ENCODE measurements at regions not wholly inside any gene's neighbourhood (a gene's known extent, or its start where the extent isn't known, plus 50 kb on each side); places are given as distances from the start of the nearest gene placed in this dataset.

DNA sequence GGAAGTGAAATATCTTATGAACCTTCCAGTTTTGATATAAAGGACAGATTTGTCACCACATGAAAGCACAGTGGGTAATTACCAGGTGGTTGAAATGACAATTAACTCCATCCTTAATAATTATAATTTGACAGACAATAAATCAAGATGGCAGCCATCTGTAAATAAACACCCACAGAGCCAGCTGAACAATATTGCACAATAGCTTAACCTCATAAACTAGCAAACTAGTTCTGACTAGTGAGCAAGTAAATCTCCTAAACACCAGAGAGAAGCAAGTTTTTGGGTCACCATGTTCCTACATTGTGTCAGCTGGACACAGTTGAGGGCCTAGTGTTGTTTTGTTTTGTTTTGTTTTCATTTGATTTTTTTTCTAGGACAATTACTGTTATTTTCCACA lies 577.4 kb downstream of the ACTL7B start:
- CTCF ChIA-PET, result no interaction called here

DNA sequence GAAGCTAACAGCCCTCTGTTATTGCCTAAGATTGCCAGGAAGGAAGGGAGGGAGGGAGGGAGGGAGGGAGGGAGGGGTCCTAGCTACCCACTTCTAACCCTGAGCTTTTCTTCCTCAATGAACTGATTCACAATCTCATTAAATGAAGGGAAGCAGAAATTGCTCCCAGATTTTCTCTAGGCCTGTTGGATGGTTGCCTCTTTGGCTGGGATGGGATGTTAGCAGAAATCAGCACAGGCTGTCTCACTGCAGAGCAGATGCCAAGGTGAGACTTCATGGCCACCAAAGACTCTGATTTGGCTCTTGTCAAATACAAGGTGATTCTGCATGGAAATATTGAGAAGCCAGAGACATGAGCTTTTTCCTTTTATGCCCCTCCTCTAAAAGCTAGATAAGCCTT lies 578.6 kb downstream of the ACTL7B start:
- Mint-ChIP-seq H3K4me3 (no peak overlapping the region), H3K36me3 (ENCODE audit: low read depth) (no peaks in the 10 kb centered on the region), H3K4me1 (peaks cover 3% of the 10 kb centered on the region), H3K27ac (no peak overlapping the region), H3K9me3 (no peaks in the 10 kb centered on the region), H3K27me3 (no peaks in the 10 kb centered on the region)
- intact Hi-C loops (cut with micrococcal nuclease), result no loop called here
- TF ChIP-seq, protein P1, sequence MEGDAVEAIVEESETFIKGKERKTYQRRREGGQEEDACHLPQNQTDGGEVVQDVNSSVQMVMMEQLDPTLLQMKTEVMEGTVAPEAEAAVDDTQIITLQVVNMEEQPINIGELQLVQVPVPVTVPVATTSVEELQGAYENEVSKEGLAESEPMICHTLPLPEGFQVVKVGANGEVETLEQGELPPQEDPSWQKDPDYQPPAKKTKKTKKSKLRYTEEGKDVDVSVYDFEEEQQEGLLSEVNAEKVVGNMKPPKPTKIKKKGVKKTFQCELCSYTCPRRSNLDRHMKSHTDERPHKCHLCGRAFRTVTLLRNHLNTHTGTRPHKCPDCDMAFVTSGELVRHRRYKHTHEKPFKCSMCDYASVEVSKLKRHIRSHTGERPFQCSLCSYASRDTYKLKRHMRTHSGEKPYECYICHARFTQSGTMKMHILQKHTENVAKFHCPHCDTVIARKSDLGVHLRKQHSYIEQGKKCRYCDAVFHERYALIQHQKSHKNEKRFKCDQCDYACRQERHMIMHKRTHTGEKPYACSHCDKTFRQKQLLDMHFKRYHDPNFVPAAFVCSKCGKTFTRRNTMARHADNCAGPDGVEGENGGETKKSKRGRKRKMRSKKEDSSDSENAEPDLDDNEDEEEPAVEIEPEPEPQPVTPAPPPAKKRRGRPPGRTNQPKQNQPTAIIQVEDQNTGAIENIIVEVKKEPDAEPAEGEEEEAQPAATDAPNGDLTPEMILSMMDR (IDR thresholded peaks at IDR 0.05), result no peak
- DNase-seq, result no peak
- ChIA-PET CTCF (no interaction called here), POLR2A (no interaction called here)
- no peak for ATAC-seq (ENCODE audit: low read depth)

More for the DNA sequence above, 577.4 kb downstream of the ACTL7B start:
- intact Hi-C loops (cut with micrococcal nuclease), result no loop called here
- Mint-ChIP-seq H3K27me3 (no peaks in the 10 kb centered on the region), H3K9me3 (no peaks in the 10 kb centered on the region), H3K4me3 (no peak overlapping the region), H3K36me3 (ENCODE audit: low read depth) (no peaks in the 10 kb centered on the region), H3K4me1 (no peaks in the 10 kb centered on the region), H3K27ac (no peak overlapping the region)
- ATAC-seq (ENCODE audit: low read depth) (no peak), DNase-seq (no peak)
- POLR2A ChIA-PET, result no interaction called here
- TF ChIP-seq, protein P1 (IDR thresholded peaks at IDR 0.05), result no peak

DNA sequence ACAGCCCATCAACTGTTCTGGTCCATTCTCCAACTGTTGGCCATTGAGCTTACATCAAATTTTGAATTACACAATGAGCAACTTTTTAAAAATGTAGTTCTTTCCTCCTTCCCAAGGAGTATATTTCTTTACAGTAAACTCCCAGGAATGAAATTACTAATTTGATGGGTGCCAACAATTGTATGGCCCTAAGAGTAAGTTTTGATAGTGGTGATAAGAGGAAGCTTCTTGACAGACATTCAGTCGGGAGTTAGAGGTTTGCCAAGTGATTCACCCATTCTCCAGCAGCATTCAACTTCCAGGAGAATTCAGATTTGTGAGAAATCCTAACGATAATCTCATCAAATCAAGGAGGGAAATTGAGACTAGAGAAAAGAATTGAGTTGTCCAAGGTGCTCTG lies 579.9 kb downstream of the ACTL7B start:
- no peak for ATAC-seq (ENCODE audit: low read depth)
- POLR2A ChIA-PET, result no interaction called here
- intact Hi-C loops (cut with micrococcal nuclease), result no loop called here
- CTCF ChIA-PET, result no interaction called here
- no peak overlapping the region for H3K4me3 Mint-ChIP-seq
- H3K27me3 Mint-ChIP-seq, result no peaks in the 10 kb centered on the region
- no peaks in the 10 kb centered on the region for H3K36me3 Mint-ChIP-seq (ENCODE audit: low read depth)
- no peaks in the 10 kb centered on the region for H3K9me3 Mint-ChIP-seq
- peaks cover 4% of the 10 kb centered on the region for H3K4me1 Mint-ChIP-seq
- no peak for DNase-seq
- TF ChIP-seq, protein P1 (IDR thresholded peaks at IDR 0.05), result no peak
- H3K27ac Mint-ChIP-seq, result no peak overlapping the region

DNA sequence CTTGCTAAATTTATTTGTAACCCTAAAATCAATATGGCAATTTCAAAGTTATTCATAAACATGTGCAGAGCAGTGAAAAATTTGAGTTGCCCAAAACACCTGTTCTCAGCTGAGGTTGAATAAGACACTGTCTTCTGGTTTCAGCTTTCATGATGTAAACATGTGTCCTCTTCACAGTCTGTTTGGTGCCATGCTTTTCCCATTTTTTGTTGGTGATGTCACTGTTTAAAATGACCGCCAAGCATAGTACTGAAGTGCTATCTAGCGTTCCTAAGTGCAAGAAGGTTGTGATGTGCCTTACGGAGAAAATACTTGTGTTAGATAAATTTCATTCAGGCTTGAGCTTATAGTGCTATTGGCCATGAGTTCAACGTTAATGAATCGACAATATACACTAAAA lies 580.8 kb downstream of the ACTL7B start:
- TF ChIP-seq, protein P1 (IDR thresholded peaks at IDR 0.05), result no peak
- no peaks in the 10 kb centered on the region for H3K27me3 Mint-ChIP-seq
- DNase-seq (no peak), ATAC-seq (ENCODE audit: low read depth) (no peak)
- intact Hi-C loops (cut with micrococcal nuclease), result no loop called here
- H3K4me3 Mint-ChIP-seq, result no peak overlapping the region
- H3K36me3 Mint-ChIP-seq (ENCODE audit: low read depth), result no peaks in the 10 kb centered on the region
- H3K27ac Mint-ChIP-seq, result no peak overlapping the region
- H3K4me1 Mint-ChIP-seq, result peaks cover 4% of the 10 kb centered on the region
- ChIA-PET POLR2A (no interaction called here), CTCF (no interaction called here)
- no peaks in the 10 kb centered on the region for H3K9me3 Mint-ChIP-seq

DNA sequence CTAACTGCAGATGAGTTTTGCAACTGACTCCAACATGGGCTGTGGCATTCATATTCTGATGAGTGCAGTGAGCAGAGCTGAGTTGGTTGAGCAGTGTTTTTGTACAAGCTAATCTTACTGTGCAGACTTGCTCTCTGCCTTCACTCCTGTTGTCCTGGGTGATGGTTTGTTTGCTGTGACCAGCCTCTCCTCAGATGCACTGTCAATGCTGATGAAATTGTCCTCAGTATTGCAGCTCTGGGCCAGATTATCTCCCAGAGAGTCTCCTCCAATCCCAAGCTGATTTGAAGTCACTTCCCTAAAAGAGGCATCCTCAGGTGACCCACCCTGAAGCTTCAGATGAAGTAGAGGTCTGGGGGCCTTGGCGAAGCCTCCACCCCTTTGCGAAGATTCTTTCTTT lies 581.8 kb downstream of the ACTL7B start:
- DNase-seq (no peak), ATAC-seq (ENCODE audit: low read depth) (no peak)
- Mint-ChIP-seq H3K27me3 (no peaks in the 10 kb centered on the region), H3K4me1 (peaks cover 4% of the 10 kb centered on the region), H3K9me3 (no peaks in the 10 kb centered on the region), H3K4me3 (no peak overlapping the region), H3K27ac (no peak overlapping the region), H3K36me3 (ENCODE audit: low read depth) (no peaks in the 10 kb centered on the region)
- TF ChIP-seq, protein P1 (IDR thresholded peaks at IDR 0.05), result no peak
- intact Hi-C loops (cut with micrococcal nuclease), result no loop called here
- ChIA-PET POLR2A (no interaction called here), CTCF (interaction anchor here (1.4 kb wide), 1 partner anchor 808 kb away, joined by 3 read pairs; no protein-coding TSS in a partner anchor)
